ENCODE measurements at regions not wholly inside any gene's neighbourhood (a gene's known extent, or its start where the extent isn't known, plus 50 kb on each side); places are given as distances from the start of the nearest gene placed in this dataset.

DNA sequence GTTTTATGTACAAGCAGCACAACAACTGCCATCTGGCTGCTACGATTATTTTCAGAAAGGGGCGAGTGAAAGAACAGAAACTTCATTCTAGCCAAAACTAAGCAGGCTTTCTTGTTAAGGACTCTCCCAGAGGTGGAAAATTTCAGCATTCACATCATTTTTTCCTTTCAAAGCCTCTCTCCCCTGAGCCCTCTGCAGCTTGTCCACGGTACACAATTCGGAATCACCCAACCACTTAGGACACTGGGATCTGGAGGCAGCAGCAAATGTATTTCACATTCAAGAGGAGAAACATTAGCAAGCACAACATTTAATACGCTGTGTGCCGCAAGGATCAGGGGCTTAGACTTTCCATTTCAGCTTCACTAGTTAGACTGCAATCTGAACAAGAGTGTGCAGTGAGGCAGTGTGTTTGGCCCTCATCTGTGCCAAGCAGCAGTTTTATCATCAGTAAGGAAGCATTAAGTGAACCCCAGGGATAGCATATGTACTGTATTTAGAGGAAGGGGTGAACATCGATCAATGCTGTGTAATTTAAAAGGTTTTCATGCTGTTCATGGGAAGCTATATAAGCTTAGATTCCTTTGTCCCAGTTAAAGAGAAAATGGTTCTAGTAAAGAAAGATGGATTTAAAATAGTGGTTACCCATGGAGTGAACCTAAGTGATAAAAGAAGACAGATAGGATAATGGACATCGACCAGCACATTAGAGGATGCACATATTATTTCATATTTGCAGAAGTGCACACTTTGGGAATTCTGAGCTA is 504.9 kb downstream of the TBL1XR1 start:
- Histone ChIP-seq H3K79me2 (ENCODE audit: insufficient read depth, low read length) (no peaks in the 10 kb centered on the region), H3K4me1 (ENCODE audit: insufficient read depth, low read length) (no peaks in the 10 kb centered on the region), H2AK5ac (ENCODE audit: insufficient read length, low read length) (no peak overlapping the region), H4K20me1 (ENCODE audit: control insufficient read depth, insufficient read depth, insufficient read length) (no peaks in the 10 kb centered on the region), H3K4ac (ENCODE audit: low read depth, low read length) (no peak overlapping the region), H2AFZ (ENCODE audit: low read length) (no peak overlapping the region), H2BK20ac (ENCODE audit: low read depth, low read length, poor library complexity, severe bottlenecking) (no peak overlapping the region), H2BK15ac (ENCODE audit: low read depth, low read length) (no peak overlapping the region), H3K27ac (ENCODE audit: insufficient read length, low read depth, low read length) (no peak overlapping the region), H3K23ac (ENCODE audit: insufficient read length, low read depth, low read length) (no peak overlapping the region), H3T11ph (ENCODE audit: low read length) (no peak overlapping the region), H3K18ac (ENCODE audit: insufficient read length, low read depth, low read length) (no peak overlapping the region), H3K9me3 (ENCODE audit: control insufficient read depth, low read depth, low read length) (no peaks in the 10 kb centered on the region), H4K91ac (ENCODE audit: insufficient read length, low read depth, low read length) (no peak overlapping the region), H3K27me3 (ENCODE audit: insufficient read depth, low read length) (no peaks in the 10 kb centered on the region), H3K56ac (ENCODE audit: insufficient read length, low read depth, low read length) (no peak overlapping the region), H3K9ac (ENCODE audit: extremely low read depth, insufficient read length, low read length) (no peak overlapping the region), H3K23me2 (ENCODE audit: insufficient read length, low read depth, low read length, poor library complexity, severe bottlenecking) (no peaks in the 10 kb centered on the region), H4K8ac (replicated peaks; ENCODE audit: insufficient read length, low read depth, low read length) (no peak overlapping the region), H2BK12ac (ENCODE audit: insufficient read length, low read depth, low read length) (no peak overlapping the region), H3K4me2 (ENCODE audit: insufficient read depth, insufficient read length, low read length) (no peak overlapping the region), H2BK5ac (ENCODE audit: insufficient read length, low read length) (no peak overlapping the region), H3K79me1 (ENCODE audit: insufficient read depth, low read depth, low read length, poor library complexity, severe bottlenecking) (no peaks in the 10 kb centered on the region), H4K5ac (ENCODE audit: insufficient read length, low read depth, low read length) (no peak overlapping the region), H2BK120ac (ENCODE audit: low read depth, low read length, poor library complexity, severe bottlenecking) (no peak overlapping the region), H3K14ac (ENCODE audit: insufficient read depth, low read length) (no peak overlapping the region)
- DNase-seq = no peak
- no CpG with 5 or more reads among the region's 8 CpGs for WGBS (ENCODE audit: extremely low coverage, insufficient read length, low lambda C conversion rate)
- H3K36me3 Mint-ChIP-seq (ENCODE audit: insufficient read depth in 1 of 3, low read depth in 3 of 3) = no peaks in the 10 kb centered on the region
- no peak for TF ChIP-seq CTCF (conservative IDR thresholded peaks at IDR 0.05)
- H3K9me3 Mint-ChIP-seq = no peaks in the 10 kb centered on the region
- H3K27ac Mint-ChIP-seq = no peak overlapping the region
- peaks cover 7 to 8% of the 10 kb centered on the region in 2 experiments for H3K4me1 Mint-ChIP-seq
- no peak overlapping the region for H3K4me3 Mint-ChIP-seq
- no peaks in the 10 kb centered on the region for H3K27me3 Mint-ChIP-seq (ENCODE audit: low read depth)

Data from H9 (cell line).